Kidney (tissue), 13 donors: ENCODE measurements at regions not wholly inside any gene's neighbourhood (a gene's known extent, or its start where the extent isn't known, plus 50 kb on each side); places are given as distances from the start of the nearest gene placed in this dataset.

Experiments used
- DNase-seq, 5 donors: peaks; one replicate each; pipeline ENCODE4 v3.0.0-alpha.2; 2013 to 2020
- FAIRE-seq: peaks from 2 replicates; lab custom pipeline; 2012; peaks lifted over from hg19 to GRCh38; lab: Jason Lieb, UNC
- H3K27ac ChIP-seq, 2 donors: one replicate each; pipeline ENCODE4 v1.7.0; 2013; ENCODE audit warnings: low read depth in 2 of 2, low read length in 2 of 2, inconsistent platforms in 1 of 2
- H3K27me3 ChIP-seq: one replicate; pipeline ENCODE4 v1.7.1; 2013; ENCODE audit warnings: low read length, inconsistent platforms; ENCODE audit not compliant: control insufficient read depth, insufficient read depth
- H3K36me3 ChIP-seq, 3 donors: one replicate each; pipeline versions ENCODE4 v1.7.0 to v1.7.1; 2013; ENCODE audit warnings: low read length in 3 of 3, control low read depth in 1 of 3, inconsistent platforms in 1 of 3; ENCODE audit not compliant: insufficient read depth in 3 of 3, control insufficient read depth in 2 of 3
- H3K4me1 ChIP-seq, 3 donors: one replicate each; pipeline versions ENCODE4 v1.7.0 to v1.7.1; 2013; ENCODE audit warnings: low read length in 3 of 3, inconsistent platforms in 1 of 3, low read depth in 1 of 3; ENCODE audit not compliant: control insufficient read depth in 2 of 3, insufficient read depth in 2 of 3
- H3K4me3 ChIP-seq, 3 donors: one replicate each; pipeline versions ENCODE4 v1.7.0 to v1.8.1; 2013; ENCODE audit warnings: low read length in 3 of 3, control low read depth in 1 of 3, inconsistent platforms in 1 of 3
- H3K9ac ChIP-seq, 3 donors: one replicate each; pipeline versions ENCODE4 v1.7.0 to v1.7.1; 2013; ENCODE audit warnings: low read length in 3 of 3, control low read depth in 1 of 3, inconsistent platforms in 1 of 3
- H3K9me3 ChIP-seq, 3 donors: one replicate each; pipeline versions ENCODE4 v1.7.0 to v1.7.1; 2013; ENCODE audit warnings: low read length in 3 of 3, control low read depth in 1 of 3, inconsistent platforms in 1 of 3; ENCODE audit not compliant: control insufficient read depth in 2 of 3, insufficient read depth in 1 of 3
- intact Hi-C: fragments of 100-400 bp; cut with DNase I; formaldehyde crosslinking; loops from one replicate; pipeline ENCODE4 v1.11.1; 2022
- TF ChIP-seq, protein P1 (sequence below): IDR thresholded peaks from 3 replicates; pipeline ENCODE4 v1.5.1; 2012; ENCODE audit warnings: mild to moderate bottlenecking, moderate library complexity, borderline replicate concordance; ENCODE audit not compliant: insufficient read depth; ENCODE audit errors: extremely low read depth
- donor health status: control.
- donor health status: control.
- donor health status: control.
- donor health status: control.
- donor health status: control.
- donor health status: DM: yes; HTN: yes; CAD: no.
- donor health status: Normal renal cell carcinoma (clear cell type).

- Histone ChIP-seq H3K36me3 (no peaks in the 10 kb centered on the region), H3K27me3 (no peaks in the 10 kb centered on the region), H3K4me1 (no peaks in the 10 kb centered on the region), H3K27ac (no peak overlapping the region), H3K9ac (no peak overlapping the region), H3K4me3 (no peak overlapping the region), H3K9me3 (no peaks in the 10 kb centered on the region)
- no peak for FAIRE-seq
- intact Hi-C loops = no loop called here
- peak in 1 of 5 donors; percentile 53 for DNase-seq
- TF ChIP-seq, protein P1, sequence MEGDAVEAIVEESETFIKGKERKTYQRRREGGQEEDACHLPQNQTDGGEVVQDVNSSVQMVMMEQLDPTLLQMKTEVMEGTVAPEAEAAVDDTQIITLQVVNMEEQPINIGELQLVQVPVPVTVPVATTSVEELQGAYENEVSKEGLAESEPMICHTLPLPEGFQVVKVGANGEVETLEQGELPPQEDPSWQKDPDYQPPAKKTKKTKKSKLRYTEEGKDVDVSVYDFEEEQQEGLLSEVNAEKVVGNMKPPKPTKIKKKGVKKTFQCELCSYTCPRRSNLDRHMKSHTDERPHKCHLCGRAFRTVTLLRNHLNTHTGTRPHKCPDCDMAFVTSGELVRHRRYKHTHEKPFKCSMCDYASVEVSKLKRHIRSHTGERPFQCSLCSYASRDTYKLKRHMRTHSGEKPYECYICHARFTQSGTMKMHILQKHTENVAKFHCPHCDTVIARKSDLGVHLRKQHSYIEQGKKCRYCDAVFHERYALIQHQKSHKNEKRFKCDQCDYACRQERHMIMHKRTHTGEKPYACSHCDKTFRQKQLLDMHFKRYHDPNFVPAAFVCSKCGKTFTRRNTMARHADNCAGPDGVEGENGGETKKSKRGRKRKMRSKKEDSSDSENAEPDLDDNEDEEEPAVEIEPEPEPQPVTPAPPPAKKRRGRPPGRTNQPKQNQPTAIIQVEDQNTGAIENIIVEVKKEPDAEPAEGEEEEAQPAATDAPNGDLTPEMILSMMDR = no peak
Observed at GRCh38 chr13:83996415-83996814, 114.1 kb upstream of the SLITRK1 start.

GRCh38 chr13:83995930-83996329 is 113.7 kb upstream of the SLITRK1 start:
- intact Hi-C loops = no loop called here
- TF ChIP-seq, protein P1 = no peak
- Histone ChIP-seq H3K9me3 (no peaks in the 10 kb centered on the region), H3K4me1 (no peaks in the 10 kb centered on the region), H3K4me3 (no peak overlapping the region), H3K27me3 (no peaks in the 10 kb centered on the region), H3K9ac (no peak overlapping the region), H3K27ac (no peak overlapping the region), H3K36me3 (no peaks in the 10 kb centered on the region)
- DNase-seq = peak in 1 of 5 donors; percentile 26
- no peak for FAIRE-seq

DNA sequence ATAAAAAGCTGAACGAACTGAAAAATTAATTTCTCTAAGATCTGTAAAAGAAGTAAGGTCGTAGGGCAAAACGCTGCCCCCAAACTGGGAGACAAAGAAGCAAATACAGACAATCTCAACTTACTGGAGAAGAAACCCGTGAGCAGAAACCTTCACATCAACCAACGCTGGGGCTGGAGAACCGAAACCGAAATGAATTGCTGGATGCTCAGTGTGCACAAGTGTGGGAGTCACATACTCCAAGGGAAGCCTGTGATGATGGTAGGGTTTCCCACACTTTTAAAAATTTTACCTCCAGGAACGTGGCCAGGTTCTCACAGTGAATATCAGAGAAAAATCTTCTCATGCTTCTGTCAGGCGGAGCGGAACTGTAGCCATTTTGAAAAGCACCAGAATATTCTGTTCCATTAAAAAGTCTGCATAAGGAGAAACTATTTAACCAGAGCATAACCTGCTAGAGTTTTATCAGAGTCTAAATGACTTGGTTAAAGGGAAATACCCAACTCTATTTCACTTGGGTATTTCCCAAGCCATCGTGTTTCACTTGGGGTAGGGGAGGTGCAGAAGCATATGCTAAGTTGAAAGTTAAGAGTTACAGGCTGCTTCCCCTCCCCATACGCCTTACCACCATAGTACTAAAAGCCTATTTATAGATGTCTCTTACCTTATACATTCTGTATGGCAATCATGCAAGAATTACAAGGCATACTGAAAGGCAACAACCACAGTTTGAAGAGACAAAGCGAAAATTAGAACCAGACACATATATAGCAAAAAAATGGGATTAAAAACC is 110.5 kb upstream of the SLITRK1 start:
- intact Hi-C loops = no loop called here
- no peak overlapping the region for H3K9ac ChIP-seq
- H3K9me3 ChIP-seq = no peaks in the 10 kb centered on the region
- H3K27ac ChIP-seq = no peak overlapping the region
- TF ChIP-seq, protein P1 = no peak
- H3K36me3 ChIP-seq = no peaks in the 10 kb centered on the region
- H3K27me3 ChIP-seq = no peaks in the 10 kb centered on the region
- DNase-seq = no peak
- no peak for FAIRE-seq
- H3K4me3 ChIP-seq = no peak overlapping the region
- no peaks in the 10 kb centered on the region for H3K4me1 ChIP-seq

GRCh38 chr13:83987394-83987793 is 105.1 kb upstream of the SLITRK1 start:
- Histone ChIP-seq H3K27me3 (no peaks in the 10 kb centered on the region), H3K9me3 (no peaks in the 10 kb centered on the region), H3K4me1 (no peaks in the 10 kb centered on the region), H3K36me3 (no peaks in the 10 kb centered on the region), H3K27ac (no peak overlapping the region), H3K4me3 (no peak overlapping the region), H3K9ac (no peak overlapping the region)
- DNase-seq (no peak), FAIRE-seq (no peak)
- TF ChIP-seq, protein P1 = no peak
- intact Hi-C loops = no loop called here
